Esophagus mucosa (tissue), 1 donor: ENCODE measurements at regions not wholly inside any gene's neighbourhood (a gene's known extent, or its start where the extent isn't known, plus 50 kb on each side); places are given as distances from the start of the nearest gene placed in this dataset.
A peak's percentile ranks its signal among the peaks of the same experiment; 100 is the strongest.
"Not testable (repeated sequence)": the region's sequence is repeated elsewhere in the genome, so short reads cannot be mapped to it uniquely, and the experiment has no call there.

ENCODE experiments used
- ATAC-seq: fragments of 200-7000 bp; cut with Tn5 transposase; one replicate; pipeline ENCODE4 v1.9.1; 2020
- donor health status: DM: yes; HTN: yes; CAD: no.

DNA sequence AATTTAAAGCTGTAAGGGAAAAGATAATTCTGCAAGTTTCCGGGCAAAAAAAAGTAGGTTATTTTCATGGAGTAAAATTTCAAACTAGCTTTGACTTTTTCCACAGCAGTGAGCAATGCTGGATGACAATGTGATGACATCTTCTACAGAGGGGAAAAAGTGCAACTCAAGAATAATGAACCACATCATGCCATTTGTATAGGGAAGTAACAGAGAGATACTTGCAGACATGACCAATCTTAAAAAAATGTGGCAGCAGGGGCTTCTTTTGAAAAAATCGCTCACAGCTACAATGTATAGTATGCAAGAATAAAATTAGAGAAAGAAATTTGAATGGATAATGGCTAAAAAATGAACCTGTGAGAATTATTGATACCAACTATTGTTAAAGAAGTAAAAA, 115.5 kb downstream of the DHRS2 start:
- ATAC-seq, result no peak

DNA sequence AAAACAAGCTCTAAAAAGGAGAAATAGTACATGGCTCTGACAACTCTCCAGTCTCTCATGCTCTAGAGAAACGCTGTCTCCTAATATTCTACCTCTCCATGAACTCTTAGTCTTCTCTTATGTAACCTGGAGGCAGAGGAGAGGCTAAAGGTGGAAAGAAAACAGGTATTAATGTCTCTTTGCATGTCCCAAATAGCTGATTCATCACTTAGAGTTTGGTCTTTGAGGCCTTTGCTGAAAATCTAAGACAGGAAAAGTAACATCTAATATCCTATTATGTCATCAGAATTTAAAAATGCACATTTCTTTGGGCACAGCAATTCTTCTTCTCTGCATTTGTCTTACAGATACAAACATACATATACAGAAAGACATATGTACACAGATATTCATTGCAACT, 127.2 kb downstream of the DHRS2 start:
- ATAC-seq, result no peak

DNA sequence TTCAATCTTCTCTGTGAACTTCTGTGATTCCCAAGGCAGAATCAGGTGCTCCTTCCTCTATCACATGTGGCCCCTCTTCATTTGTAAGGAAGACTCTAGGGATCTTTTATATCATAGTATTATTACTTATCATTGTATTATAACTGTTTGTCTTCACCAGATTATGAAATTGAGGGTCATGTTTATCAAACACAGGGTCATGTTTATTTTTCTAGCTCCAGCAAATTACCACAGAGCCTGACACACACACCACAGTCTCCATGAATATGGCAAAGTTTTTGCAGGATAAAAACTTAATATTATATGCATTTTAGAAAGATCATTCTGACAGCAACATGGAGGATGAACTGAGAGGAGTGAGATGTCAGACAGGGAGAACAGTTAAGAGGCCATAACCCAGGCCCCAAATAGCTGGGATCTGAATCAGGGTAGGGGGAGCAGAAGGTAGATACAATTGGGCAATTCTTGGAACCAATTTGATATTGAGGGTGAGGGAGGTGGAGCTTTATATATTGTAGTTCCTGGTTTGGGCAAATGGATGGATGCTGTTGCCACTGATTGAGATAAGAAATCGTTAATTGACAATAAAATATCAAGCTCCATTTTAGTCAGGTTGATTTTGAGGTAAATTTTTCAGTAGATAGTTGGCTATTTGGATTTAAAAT, 130.7 kb downstream of the DHRS2 start:
- no peak for ATAC-seq

DNA sequence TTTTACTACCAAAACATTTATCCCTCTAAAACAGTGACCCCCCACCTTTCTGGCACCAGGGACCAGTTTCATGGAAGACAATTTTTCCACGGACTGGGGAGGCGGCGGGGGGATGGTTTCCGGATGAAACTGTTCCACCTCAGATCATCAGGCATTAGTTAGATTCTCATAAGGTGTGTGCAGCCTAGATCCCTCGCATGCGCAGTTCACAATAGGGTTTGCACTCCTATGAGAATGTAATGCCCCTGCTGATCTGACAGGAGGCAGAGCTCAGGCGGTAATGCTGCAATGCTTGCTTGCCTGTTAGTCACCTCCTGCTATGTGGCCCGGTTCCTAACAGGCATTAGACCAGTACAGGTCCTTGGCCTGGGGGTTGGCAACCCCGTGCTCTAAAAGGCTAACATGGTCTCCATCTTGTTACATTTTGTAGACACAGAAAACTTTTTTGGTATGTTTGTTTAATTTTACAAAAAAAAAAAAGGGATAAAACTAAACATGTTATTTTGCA, 133.1 kb downstream of the DHRS2 start:
- ATAC-seq, result not testable (repeated sequence)

DNA sequence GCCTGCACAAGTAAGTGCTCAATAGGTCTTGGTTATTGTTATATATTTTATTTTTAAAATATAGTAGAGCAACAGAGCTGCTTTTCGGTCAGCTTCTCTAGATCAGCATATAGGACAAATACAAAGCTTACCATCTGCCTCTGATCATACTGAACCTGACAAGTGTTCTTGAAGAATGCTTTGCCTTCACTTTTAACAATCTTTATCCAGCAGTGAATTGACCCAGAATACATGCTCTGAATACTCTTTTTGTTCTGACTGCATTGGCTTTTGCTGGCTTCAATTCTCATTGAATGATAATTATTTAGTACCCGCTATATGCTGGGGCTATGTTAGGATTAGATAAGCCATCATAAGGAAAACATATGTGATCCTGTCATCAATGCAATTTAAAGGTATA, 137.8 kb downstream of the DHRS2 start:
- ATAC-seq, result no peak

DNA sequence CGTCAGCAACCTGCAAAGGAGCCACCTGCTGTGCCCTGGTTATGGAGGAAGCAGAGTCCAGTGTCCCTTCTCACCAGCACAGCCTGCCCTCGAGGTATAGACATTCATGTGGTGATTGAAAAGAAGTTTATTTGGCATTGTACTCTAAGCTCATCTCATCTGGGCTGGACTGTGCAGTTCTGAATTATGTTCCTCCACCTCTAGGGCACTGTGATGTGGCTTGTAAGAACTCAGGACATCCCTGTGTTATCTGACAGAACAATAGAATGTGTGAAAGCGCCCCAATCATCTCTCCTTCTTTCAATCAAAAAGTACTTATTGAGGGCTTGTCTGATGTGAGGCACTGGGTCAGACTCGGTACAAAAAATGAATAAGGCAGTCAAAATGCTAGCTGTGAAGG, 140.1 kb downstream of the DHRS2 start:
- ATAC-seq, result no peak

DNA sequence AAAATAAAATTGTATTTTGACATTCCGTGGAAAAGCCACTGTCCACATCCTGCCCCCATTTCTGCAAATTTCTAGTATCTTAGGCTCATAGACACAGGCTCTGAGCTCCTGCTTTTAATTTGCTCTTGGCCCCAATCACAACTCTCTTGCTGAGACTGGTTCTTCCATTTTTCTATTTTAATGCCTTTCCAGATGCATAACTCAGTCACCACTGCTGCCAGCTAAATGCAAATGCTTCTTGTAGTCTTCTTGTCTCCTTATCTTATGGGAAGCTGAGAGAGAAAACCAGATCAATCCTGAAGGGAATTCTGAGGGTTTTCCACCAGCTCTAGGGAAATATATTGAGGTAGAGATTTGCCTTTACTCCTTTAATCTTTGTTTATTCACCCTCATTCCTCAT, 149.0 kb downstream of the DHRS2 start:
- ATAC-seq, result no peak

DNA sequence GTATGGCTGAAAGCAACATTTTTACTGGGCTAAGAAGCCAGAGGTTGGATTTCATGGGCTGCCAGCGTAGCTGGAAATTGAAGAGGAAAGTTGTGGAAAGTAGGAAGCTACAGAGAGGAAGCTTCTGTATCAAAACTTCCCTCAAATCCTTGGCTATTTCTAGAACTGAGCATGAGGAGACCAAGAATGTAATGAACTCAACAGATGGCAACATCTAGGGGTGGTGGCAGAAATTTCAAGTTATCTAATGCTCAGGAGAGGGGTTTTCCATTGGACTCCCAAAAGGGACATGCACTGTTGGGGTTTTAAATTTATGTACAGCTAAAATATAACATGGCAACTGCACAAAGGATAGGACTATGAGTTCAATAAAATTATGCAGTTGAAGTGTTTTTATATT, 151.3 kb downstream of the DHRS2 start:
- no peak for ATAC-seq

DNA sequence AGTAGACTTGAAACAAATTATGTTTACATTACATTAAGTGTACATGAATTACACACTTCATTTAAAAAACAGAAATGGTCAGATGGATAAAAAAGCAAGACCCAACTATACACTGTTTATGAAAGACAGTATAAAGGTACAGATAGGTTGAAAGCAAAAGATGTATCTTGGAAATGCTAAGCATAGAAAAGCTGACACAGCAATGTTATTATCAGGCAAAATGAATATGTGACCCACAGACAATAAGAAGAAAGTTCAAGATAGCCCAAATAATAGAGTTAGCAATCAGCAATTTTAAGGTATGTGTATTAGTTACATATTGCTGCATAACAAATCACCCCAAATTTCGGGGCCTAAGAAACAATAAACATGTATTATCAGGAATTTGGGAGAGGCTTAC, 153.5 kb downstream of the DHRS2 start:
- ATAC-seq, result no peak

DNA sequence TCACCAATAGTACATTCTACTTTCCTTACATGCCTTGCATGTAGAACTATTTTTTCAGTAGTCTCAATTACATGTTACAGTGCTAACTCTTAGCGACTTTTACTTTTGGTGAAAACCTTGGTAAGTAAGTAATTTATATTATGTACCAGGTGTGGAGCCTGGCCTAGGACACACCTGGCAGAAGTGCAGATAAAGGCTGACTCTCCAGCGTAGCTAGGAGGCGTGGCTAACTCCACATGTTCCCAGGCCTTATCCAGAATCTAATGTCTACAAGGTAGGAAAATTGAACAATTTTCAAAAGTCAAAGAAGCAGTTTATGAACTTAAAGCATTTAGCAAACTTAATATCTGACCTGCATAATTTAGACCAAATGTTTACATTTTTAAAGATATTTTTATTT, 157.4 kb downstream of the DHRS2 start:
- ATAC-seq, result no peak

DNA sequence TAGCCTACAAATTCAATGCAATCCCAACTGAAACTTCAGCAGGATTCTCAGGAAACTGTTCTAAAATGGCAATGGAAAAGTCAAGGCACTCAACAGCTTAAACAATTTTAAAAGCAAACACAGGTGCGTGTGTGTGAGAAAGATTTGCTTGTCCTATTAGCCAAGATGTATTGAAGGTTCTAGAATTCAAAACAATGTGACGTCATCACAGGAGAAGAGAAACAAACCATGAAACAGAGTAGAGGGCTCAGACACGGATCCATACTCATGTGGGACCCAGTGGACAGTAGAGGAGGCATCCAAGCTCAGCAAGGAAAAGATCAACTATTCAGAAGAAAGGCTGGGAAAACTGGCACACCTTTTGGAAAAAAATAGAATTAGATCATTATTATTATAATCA, 152.8 kb upstream of the DHRS4 start:
- no peak for ATAC-seq

DNA sequence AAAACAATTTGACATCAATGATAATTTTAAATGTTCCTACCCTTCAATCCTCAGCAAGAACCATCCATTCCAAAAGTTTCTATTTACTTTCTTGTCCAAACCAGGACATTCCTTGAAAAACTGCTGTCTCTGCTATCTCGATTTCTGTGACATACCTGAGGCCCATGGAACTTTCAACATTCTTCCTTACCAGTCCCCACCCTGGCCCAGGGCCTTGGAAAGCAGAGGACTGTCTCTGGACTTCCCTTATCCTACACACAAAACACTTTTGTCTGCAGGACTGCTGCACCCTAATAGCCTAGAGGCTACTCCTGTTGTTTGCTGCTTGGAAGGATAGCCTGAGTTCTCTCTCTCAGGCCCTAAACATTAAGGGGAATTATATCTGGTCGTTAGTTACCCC, 151.8 kb upstream of the DHRS4 start:
- ATAC-seq, result no peak

DNA sequence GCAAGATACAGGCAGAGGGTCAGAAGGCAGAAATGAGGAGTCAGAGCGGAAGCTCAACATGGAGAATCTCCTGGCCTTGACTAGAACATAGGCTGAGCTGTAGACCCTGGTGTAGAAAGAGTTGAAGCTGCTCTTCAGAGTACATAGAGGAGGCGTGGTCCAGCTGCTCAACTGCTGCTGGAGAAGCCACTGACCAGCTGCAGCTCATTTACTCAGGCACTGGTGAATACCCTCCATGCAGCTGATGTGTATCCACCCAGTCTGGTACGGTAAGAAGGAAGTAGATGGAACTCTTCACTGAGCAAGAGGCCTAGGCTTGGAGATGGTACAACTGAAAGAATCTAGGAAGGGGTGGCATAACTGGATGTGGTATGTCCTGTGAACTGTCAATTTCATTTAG, 148.8 kb upstream of the DHRS4 start:
- ATAC-seq, result no peak

DNA sequence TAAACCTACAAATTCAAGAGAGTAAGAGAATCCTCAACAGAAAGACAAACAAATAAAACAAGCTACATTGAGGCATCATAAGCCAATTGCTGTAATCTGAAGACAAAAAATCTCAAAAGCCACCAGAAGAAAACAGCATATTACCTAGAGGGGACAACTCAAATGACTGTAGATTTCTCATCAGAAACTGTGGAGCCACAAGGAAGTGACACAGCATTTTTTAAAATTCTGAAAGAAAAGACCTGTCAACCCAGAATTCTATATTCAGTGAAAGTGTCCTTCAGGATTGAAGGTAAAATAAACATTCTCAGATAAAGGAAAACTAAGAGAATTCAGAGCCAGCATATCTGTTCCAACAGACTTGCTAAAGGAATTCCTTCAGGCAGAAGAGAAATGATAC, 147.8 kb upstream of the DHRS4 start:
- ATAC-seq, result no peak

DNA sequence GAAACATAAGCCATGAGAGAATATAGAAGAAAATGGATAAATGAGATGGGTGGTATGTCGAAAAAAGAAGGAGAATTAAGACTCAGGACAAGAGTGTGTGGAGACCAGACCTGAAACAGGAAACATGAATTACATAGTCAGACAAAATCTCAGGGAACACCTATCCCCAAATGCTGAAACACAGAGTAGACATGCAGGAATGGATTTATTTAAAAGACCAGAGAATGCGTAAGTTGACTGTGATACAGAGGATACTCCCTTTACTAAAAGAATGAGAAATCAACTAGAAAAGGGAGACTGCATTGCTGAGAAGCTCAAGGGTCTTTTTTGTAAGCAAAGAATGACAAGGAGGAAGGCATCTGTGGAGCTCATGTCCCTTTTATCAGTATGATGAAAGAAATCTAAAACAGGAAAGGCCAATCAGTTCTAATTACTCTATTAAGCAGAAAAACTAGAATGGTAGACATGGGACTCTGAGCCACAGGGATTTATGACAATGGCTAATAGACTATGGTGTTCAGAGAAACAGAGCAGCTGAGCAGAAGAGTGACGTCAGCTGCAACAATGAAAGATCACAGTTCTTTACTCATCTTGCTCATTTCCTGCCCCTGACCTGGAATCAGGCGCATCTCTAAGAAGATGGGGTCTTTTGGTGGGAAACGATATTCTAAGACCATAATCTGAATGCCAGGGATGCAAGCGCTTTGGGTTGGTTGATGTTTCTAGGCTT, 138.9 kb upstream of the DHRS4 start:
- ATAC-seq, result no peak

DNA sequence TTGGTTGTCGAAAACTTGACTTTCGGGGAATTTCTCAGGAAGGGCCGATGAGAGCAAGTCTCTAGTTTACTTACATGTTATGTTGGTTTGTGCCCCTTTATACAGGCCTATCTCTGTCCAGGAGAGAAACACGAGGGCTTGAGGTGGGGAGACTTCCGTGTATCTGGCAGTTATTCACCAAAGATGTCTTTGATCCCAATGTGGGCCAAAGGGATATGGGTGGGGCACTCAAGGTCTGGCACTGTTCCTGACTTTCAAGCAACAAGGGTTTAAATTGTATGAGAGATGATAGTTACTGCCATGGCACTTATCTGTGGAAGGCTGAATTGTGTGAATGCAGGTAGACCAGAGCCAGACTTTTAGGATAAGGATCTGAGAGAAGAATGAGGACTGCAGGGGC, 137.2 kb upstream of the DHRS4 start:
- no peak for ATAC-seq

DNA sequence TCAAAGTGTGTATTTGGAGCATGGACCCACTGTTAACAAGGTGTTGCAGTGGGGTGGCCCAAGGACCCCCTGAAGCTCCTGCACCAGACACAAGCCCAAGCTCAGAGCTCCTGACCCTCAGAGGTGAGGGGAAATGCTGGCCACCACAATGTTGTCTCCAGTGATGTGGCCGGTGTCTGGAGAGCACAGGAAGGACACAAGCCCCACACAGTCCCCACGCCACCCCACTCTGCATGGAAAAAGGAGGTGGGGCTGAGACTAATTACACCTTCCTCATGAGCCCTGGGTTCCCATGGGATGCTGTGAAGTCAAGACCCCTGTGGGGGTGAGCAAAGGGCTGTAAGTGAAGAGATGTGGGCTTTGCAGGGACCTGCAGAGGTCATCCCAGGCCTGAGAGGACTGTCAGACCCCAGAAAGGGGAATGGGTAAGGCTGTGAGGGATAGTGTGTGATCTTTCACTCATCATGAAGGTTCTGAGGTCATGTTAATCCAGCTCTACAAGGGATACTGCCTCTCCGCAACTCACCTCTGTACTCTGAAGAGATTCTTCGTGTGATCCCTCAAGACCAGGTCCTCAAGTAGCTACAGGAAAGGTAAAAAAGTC, 136.3 kb upstream of the DHRS4 start:
- no peak for ATAC-seq

DNA sequence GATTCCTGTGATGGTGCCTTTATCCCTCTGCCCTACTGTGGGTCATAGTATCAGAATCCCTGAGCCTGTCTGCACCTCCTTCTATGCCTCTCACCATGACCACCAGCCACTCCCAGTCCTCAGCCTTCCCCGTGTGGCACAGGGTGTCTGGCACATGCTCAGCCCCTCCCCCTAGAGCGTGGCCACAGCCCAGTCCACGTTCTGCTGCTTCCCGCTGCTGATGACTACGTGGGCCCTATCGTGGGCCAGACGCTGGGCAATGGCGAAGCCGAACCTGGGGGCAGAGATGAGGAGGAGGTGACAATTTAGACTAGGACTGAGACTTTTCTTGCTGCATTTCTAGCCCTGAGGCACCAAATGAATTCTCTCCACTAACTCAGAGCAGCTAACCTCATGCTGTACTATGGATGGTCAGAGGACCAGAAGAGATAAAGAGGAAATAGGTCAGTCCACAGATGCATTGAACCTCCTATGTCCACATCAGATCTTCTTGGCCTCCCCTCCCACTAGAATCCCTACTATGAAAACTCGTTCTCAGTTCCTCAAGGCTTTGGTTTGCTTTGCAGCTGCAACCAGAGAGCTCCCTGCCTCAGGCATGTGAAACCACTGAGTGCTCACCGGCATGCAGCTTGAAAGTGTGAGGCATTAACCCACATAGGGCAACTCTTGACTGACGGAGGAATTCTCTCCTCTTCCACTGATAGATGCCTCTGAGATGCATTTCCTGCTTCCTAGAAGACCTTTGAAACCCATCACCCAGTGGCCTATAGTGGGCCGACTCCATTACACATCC, 126.3 kb upstream of the DHRS4 start:
- no peak for ATAC-seq

DNA sequence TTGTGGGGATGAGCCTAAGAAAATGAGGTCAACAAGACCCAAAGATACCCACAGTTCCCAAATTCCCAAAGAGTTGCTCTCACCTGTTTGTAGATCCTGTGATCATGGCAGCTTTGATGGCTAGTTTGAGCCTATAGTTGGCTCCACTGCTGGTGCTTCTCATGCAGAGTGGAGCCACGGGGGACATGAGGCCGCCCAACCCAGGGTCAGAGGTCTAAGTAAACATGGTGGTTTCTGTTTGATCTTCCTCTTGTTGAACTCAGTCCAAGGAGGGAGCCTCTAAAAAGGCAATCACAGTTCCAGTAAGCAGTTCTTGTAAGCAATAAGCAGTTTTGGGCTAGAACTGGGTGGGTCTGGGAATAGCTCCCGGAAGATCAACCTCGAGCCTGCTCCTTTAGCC, 125.6 kb upstream of the DHRS4 start:
- no peak for ATAC-seq

DNA sequence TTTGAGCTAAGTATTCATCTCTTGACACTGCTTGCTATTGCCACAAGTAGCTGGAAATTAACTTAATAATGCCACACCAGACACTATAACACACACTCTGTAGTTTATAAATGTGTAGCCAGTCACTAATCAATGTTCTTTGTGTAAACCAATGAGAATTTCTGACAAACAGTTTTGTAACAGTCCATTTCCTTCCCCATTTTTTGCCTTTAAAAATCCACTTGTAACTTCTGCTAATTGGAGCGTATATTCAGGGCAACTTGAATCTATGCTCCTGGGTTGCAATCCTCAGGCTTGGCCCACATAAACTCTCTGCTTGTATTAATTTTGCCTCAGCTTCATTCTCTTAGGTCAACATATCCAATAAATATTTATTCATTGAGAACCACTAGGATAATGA, 125.0 kb upstream of the DHRS4 start:
- no peak for ATAC-seq

DNA sequence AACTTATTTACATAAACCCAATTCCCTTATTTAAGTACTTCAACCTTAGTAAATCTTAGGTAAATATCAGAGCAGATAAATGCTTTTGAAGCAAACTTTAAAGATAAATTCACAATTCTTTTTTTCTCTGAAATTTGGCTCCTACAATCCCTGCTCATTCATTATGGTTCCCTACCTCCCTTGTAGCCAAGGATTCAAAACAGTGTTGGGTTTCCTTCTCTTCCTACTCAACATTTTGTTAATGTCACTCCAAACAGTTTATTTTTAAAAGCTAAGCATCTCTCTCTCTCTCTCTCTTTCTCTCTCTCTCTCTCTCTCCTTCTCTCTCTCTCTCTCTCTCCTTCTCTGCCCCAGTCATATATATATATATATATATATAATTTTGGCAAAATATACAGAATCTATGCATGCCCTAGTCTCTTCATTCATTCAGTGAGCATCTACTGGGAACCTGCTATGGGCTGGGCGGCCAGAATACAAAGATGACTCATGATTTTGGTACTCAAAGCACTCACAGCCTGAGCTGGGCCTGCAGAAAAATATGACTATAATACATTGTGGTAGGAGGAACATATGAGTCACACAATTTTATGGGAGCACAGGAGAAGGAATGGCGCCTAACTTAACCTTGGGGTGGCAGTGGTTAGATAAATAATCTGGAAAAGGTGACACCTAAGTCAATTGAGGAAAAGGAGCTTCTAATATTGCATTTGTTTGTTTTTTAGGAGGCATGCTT, 123.7 kb upstream of the DHRS4 start:
- peak; percentile 73 for ATAC-seq

DNA sequence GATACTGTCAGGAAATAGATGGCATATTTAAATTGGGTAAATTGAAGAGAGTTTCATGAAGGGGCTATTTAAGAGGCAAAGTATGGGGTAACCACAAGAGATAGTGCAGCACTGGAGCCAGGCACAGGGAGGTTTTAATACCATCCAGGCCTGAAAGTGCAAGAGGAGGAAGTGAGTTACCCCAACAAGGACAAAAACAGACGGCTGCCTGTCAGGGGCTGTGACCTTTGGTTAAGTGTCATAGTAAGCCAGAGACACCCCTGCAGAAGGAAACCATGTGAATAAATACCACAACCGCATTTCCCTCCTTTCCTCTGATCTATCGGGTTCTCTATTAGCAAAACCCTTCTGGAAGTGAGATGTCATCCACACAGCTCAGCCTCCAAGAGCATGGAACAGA, 122.0 kb upstream of the DHRS4 start:
- no peak for ATAC-seq

DNA sequence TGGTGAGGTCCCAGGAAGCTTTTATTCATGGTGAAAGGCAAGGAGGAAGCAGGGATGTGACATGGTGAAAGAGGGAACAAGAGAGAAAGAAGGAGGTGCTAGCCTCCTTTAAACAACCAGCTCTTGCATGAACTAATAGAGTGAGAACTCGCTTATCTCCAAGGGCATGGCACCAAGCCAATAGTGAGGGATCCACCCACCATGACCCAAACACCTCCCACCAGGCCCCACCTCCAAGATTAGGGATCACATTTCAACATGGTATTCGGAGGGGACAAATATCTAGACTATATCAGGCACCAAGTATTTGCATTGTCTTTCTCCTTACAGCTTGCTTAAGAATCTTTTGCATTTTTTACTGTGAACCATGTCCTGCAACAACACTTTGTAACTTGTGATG, 91.9 kb upstream of the DHRS4 start:
- ATAC-seq, result no peak
